Endothelial cell of umbilical vein (primary cell): ENCODE measurements at regions not wholly inside any gene's neighbourhood (a gene's known extent, or its start where the extent isn't known, plus 50 kb on each side); places are given as distances from the start of the nearest gene placed in this dataset.

Experiments used
- BruUV-seq: library from RNA; stranded (reverse); fragments of 400-500 nt; replicated peaks from 2 replicates; lab custom pipeline; 2021; lab: Mats Ljungman, UMichigan
- CTCF ChIA-PET: fragments of 300-600, 350-600 bp; sonication (Branson Sonifier 250); formaldehyde crosslinking; loops from one replicate; lab custom pipeline; 2021; ENCODE audit warnings: antibody characterized with exemption, inconsistent platforms; lab: Charles Lee
- POLR2A ChIA-PET: fragments of 300-600, 350-600 bp; sonication (Branson Sonifier 250); formaldehyde crosslinking; loops from one replicate; lab custom pipeline; 2021; ENCODE audit warnings: antibody characterized with exemption, inconsistent platforms; lab: Charles Lee
- DNase-seq: peaks from one replicate; pipeline ENCODE4 v3.0.0-alpha.2; 2011; ENCODE audit warnings: low read depth, low spot score
- FAIRE-seq: peaks from 2 replicates; lab custom pipeline; 2011; peaks lifted over from hg19 to GRCh38; lab: Jason Lieb, UNC
- H2AFZ ChIP-seq: 2 replicates; pipeline ENCODE4 v1.6.0; 2012; ENCODE audit warnings: low read depth, low read length, control low read depth, inconsistent platforms
- H3K27ac ChIP-seq: 2 replicates; pipeline ENCODE4 v1.5.1; 2011; ENCODE audit warnings: low read depth, mild to moderate bottlenecking, control low read depth, low read length, moderate library complexity; ENCODE audit not compliant: insufficient read depth
- H3K27me3 ChIP-seq, 2 experiments: 2 replicates each; pipeline versions ENCODE4 v1.6.0 to v1.6.1; 2011; ENCODE audit warnings: low read length in 2 of 2, mixed read lengths in 1 of 2; ENCODE audit not compliant: control insufficient read depth in 2 of 2, insufficient read depth in 2 of 2
- H3K36me3 ChIP-seq, 2 experiments: 2 replicates in 1 of 2; 3 replicates in 1 of 2; pipeline ENCODE4 v1.5.1; 2011; ENCODE audit warnings: low read length in 2 of 2, mild to moderate bottlenecking in 1 of 2, moderate library complexity in 1 of 2; ENCODE audit not compliant: control insufficient read depth in 2 of 2, insufficient read depth in 2 of 2; ENCODE audit errors: extremely low read depth in 1 of 2
- H3K4me1 ChIP-seq: 3 replicates; pipeline ENCODE4 v1.5.1; 2011; ENCODE audit warnings: mild to moderate bottlenecking, low read length; ENCODE audit not compliant: control insufficient read depth, insufficient read depth; ENCODE audit errors: extremely low read depth
- H3K4me2 ChIP-seq: 2 replicates; pipeline ENCODE4 v1.6.1; 2011; ENCODE audit warnings: low read length, control low read depth, mixed read lengths; ENCODE audit not compliant: insufficient read depth
- H3K4me3 ChIP-seq, 3 experiments: fragments of 200-600 bp in 1 of 3; sonication (generic), shearing (Covaris generic) in 1 of 3; replicated peaks in 1 of 3; 2 replicates each; pipeline ENCODE4 v1.5.1; 2011 to 2016; ENCODE audit warnings: control low read depth in 3 of 3, low read length in 3 of 3, mild to moderate bottlenecking in 2 of 3, inconsistent platforms in 1 of 3, low read depth in 1 of 3, moderate library complexity in 1 of 3; ENCODE audit not compliant: insufficient read depth in 1 of 3
- H3K79me2 ChIP-seq: 2 replicates; pipeline ENCODE4 v1.6.0; 2012; ENCODE audit warnings: low read length, inconsistent platforms; ENCODE audit not compliant: control insufficient read depth, insufficient read depth
- H3K9ac ChIP-seq: replicated peaks from 2 replicates; pipeline ENCODE3; 2011; ENCODE audit warnings: low read length, control low read depth; ENCODE audit not compliant: insufficient read depth; ENCODE audit errors: extremely low read depth
- H3K9me1 ChIP-seq: replicated peaks from 3 replicates; pipeline ENCODE4 v1.6.0; 2011; ENCODE audit warnings: mild to moderate bottlenecking, low read length; ENCODE audit not compliant: control insufficient read depth, insufficient read depth; ENCODE audit errors: extremely low read depth
- H3K9me3 ChIP-seq: replicated peaks from 2 replicates; pipeline ENCODE4 v1.5.1; 2012; ENCODE audit warnings: low read length, inconsistent platforms; ENCODE audit not compliant: control insufficient read depth, insufficient read depth
- H4K20me1 ChIP-seq: replicated peaks from 2 replicates; pipeline ENCODE3; 2011; ENCODE audit warnings: mild to moderate bottlenecking, low read length; ENCODE audit not compliant: control insufficient read depth, insufficient read depth; ENCODE audit errors: extremely low read depth
- CTCF ChIP-seq, 2 donors: IDR thresholded peaks; 1 replicate in 1 of 2; 2 replicates in 1 of 2; pipeline ENCODE4 v1.5.1; 2011; ENCODE audit warnings: low read length in 2 of 2, mild to moderate bottlenecking in 2 of 2, moderate library complexity in 2 of 2, control low read depth in 1 of 2, inconsistent platforms in 1 of 2, low read depth in 1 of 2; ENCODE audit not compliant: insufficient read depth in 1 of 2; ENCODE audit errors: extremely low read depth in 1 of 2
- EZH2 ChIP-seq: IDR thresholded peaks from 2 replicates; pipeline ENCODE4 v1.6.1; 2012; ENCODE audit warnings: borderline replicate concordance, low read depth, mild to moderate bottlenecking, moderate library complexity, low read length, inconsistent platforms; ENCODE audit not compliant: severe bottlenecking
- FOS ChIP-seq: IDR thresholded peaks from 2 replicates; pipeline ENCODE4 v1.6.1; 2011; ENCODE audit warnings: mild to moderate bottlenecking, low read length, moderate library complexity, borderline replicate concordance; ENCODE audit not compliant: insufficient read depth
- GATA2 ChIP-seq: IDR thresholded peaks from 2 replicates; pipeline ENCODE4 v1.7.0; 2011; ENCODE audit warnings: low read depth, mild to moderate bottlenecking, moderate library complexity, mixed read lengths, low read length; ENCODE audit not compliant: insufficient read length, insufficient read depth
- JUN ChIP-seq: IDR thresholded peaks from 2 replicates; pipeline ENCODE4 v1.6.1; 2011; ENCODE audit warnings: borderline replicate concordance, low read depth; ENCODE audit not compliant: insufficient read length, insufficient read depth
- MAX ChIP-seq: IDR thresholded peaks from 2 replicates; pipeline ENCODE4 v1.6.1; 2011; ENCODE audit not compliant: insufficient read depth, insufficient read length
- MYC ChIP-seq: IDR thresholded peaks from one replicate; pipeline ENCODE4 v1.6.1; 2011; ENCODE audit warnings: mild to moderate bottlenecking, low read depth, low read length
- POLR2A ChIP-seq: IDR thresholded peaks from 2 replicates; pipeline ENCODE4 v1.6.1; 2012; ENCODE audit warnings: low read depth, mild to moderate bottlenecking, control low read depth, low read length
- POLR2AphosphoS5 ChIP-seq: IDR thresholded peaks from 2 replicates; pipeline ENCODE4 v1.6.1; 2012; ENCODE audit warnings: low read depth, mild to moderate bottlenecking, control low read depth, low read length, moderate library complexity; ENCODE audit not compliant: insufficient read depth
- dilution Hi-C: fragments of 300-500 bp; cut with MboI; formaldehyde crosslinking; loops from one replicate; pipeline ENCODE4 v1.15.0; 2019; ENCODE audit warnings: low sequenced_read_pairs; ENCODE audit not compliant: extremely low pct_ligation_motif_present
- intact Hi-C: fragments of 100-400 bp; cut with micrococcal nuclease; formaldehyde crosslinking; loops from one replicate; pipeline ENCODE4 v1.10.0; 2022

GRCh38 chr14:40098468-40098867, 666.2 kb upstream of the FBXO33 start:
- Histone ChIP-seq H3K9ac (no peak overlapping the region), H3K4me3 (no peak overlapping the region), H3K36me3 (no peaks in the 10 kb centered on the region), H3K9me1 (no peaks in the 10 kb centered on the region), H3K27ac (no peak overlapping the region), H3K4me2 (no peak overlapping the region), H3K27me3 (no peaks in the 10 kb centered on the region), H2AFZ (no peak overlapping the region), H3K79me2 (no peaks in the 10 kb centered on the region), H3K4me1 (no peaks in the 10 kb centered on the region), H3K9me3 (peaks cover 3% of the 10 kb centered on the region), H4K20me1 (no peaks in the 10 kb centered on the region)
- FAIRE-seq (no peak), DNase-seq (no peak)
- dilution Hi-C loops (no loop called here), intact Hi-C loops (no loop called here)
- BruUV-seq: no TSS peak
- CTCF ChIA-PET: no interaction called here
- TF ChIP-seq CTCF (IDR thresholded peaks at IDR 0.05; ENCODE audit: extremely low read depth in 1 of 2, insufficient read depth in 1 of 2, low read depth in 1 of 2, low read length in 2 of 2) (no peak), EZH2 (no peak), MAX (no peak), POLR2AphosphoS5 (no peak), MYC (no peak), FOS (no peak), POLR2A (no peak), GATA2 (no peak), JUN (no peak)
- POLR2A ChIA-PET: no interaction called here
